ENCODE measurements at regions not wholly inside any gene's neighbourhood (a gene's known extent, or its start where the extent isn't known, plus 50 kb on each side); places are given as distances from the start of the nearest gene placed in this dataset.
"Not testable (repeated sequence)": the region's sequence is repeated elsewhere in the genome, so short reads cannot be mapped to it uniquely, and the experiment has no call there.

GRCh38 chr7:137107802-137108201, 235.7 kb downstream of the PTN start:
- H3K27me3 ChIP-seq (ENCODE audit: control insufficient read depth, insufficient read depth, low read length); H3K9me3 ChIP-seq (replicated peaks; ENCODE audit: low read length): not testable (repeated sequence)

GRCh38 chr7:137103526-137103925, 235.1 kb downstream of the CHRM2 start:
- H3K9ac ChIP-seq (ENCODE audit: low read depth, low read length); H3K4me3 ChIP-seq (ENCODE audit: low read length); H3K36me3 ChIP-seq (ENCODE audit: insufficient read depth, low read length); H3K4me1 ChIP-seq (ENCODE audit: control insufficient read depth, insufficient read depth, low read length); H3K9me3 ChIP-seq (replicated peaks; ENCODE audit: low read length); H3K27me3 ChIP-seq (ENCODE audit: control insufficient read depth, insufficient read depth, low read length); H3K4me2 ChIP-seq (ENCODE audit: low read length): not testable (repeated sequence)

More at GRCh38 chr7:137107802-137108201, 235.7 kb downstream of the PTN start:
- H3K4me1 ChIP-seq (ENCODE audit: control insufficient read depth, insufficient read depth, low read length); H3K4me3 ChIP-seq (ENCODE audit: low read length); H3K4me2 ChIP-seq (ENCODE audit: low read length); H3K36me3 ChIP-seq (ENCODE audit: insufficient read depth, low read length); H3K9ac ChIP-seq (ENCODE audit: low read depth, low read length): not testable (repeated sequence)

GRCh38 chr7:137097111-137097510, 228.7 kb downstream of the CHRM2 start:
- H3K9me3 ChIP-seq (replicated peaks; ENCODE audit: low read length) = no peaks in the 10 kb centered on the region
- no peaks in the 10 kb centered on the region for H3K4me1 ChIP-seq (ENCODE audit: control insufficient read depth, insufficient read depth, low read length)
- H3K27me3 ChIP-seq (ENCODE audit: control insufficient read depth, insufficient read depth, low read length) = no peaks in the 10 kb centered on the region
- no peak overlapping the region for H3K4me2 ChIP-seq (ENCODE audit: low read length)
- no peak overlapping the region for H3K9ac ChIP-seq (ENCODE audit: low read depth, low read length)
- no peak overlapping the region for H3K4me3 ChIP-seq (ENCODE audit: low read length)
- H3K36me3 ChIP-seq (ENCODE audit: insufficient read depth, low read length) = no peaks in the 10 kb centered on the region

- Histone ChIP-seq H3K9ac (ENCODE audit: low read depth, low read length) (no peak overlapping the region), H3K9me3 (replicated peaks; ENCODE audit: low read length) (no peaks in the 10 kb centered on the region), H3K4me3 (ENCODE audit: low read length) (no peak overlapping the region), H3K27me3 (ENCODE audit: control insufficient read depth, insufficient read depth, low read length) (no peaks in the 10 kb centered on the region), H3K4me2 (ENCODE audit: low read length) (no peak overlapping the region), H3K36me3 (ENCODE audit: insufficient read depth, low read length) (no peaks in the 10 kb centered on the region), H3K4me1 (ENCODE audit: control insufficient read depth, insufficient read depth, low read length) (no peaks in the 10 kb centered on the region)
These were observed 228.2 kb downstream of the CHRM2 start for GRCh38 chr7:137096607-137097006.

GRCh38 chr7:137093198-137093597, 224.7 kb downstream of the CHRM2 start:
- no peaks in the 10 kb centered on the region for H3K27me3 ChIP-seq (ENCODE audit: control insufficient read depth, insufficient read depth, low read length)
- H3K4me1 ChIP-seq (ENCODE audit: control insufficient read depth, insufficient read depth, low read length) = no peaks in the 10 kb centered on the region
- no peak overlapping the region for H3K4me3 ChIP-seq (ENCODE audit: low read length)
- no peaks in the 10 kb centered on the region for H3K36me3 ChIP-seq (ENCODE audit: insufficient read depth, low read length)
- no peaks in the 10 kb centered on the region for H3K9me3 ChIP-seq (replicated peaks; ENCODE audit: low read length)
- H3K4me2 ChIP-seq (ENCODE audit: low read length) = no peak overlapping the region
- no peak overlapping the region for H3K9ac ChIP-seq (ENCODE audit: low read depth, low read length)

GRCh38 chr7:137091396-137091795, 222.9 kb downstream of the CHRM2 start:
- no peaks in the 10 kb centered on the region for H3K9me3 ChIP-seq (replicated peaks; ENCODE audit: low read length)
- no peaks in the 10 kb centered on the region for H3K4me1 ChIP-seq (ENCODE audit: control insufficient read depth, insufficient read depth, low read length)
- H3K36me3 ChIP-seq (ENCODE audit: insufficient read depth, low read length) = no peaks in the 10 kb centered on the region
- no peaks in the 10 kb centered on the region for H3K27me3 ChIP-seq (ENCODE audit: control insufficient read depth, insufficient read depth, low read length)
- no peak overlapping the region for H3K4me2 ChIP-seq (ENCODE audit: low read length)
- no peak overlapping the region for H3K9ac ChIP-seq (ENCODE audit: low read depth, low read length)
- H3K4me3 ChIP-seq (ENCODE audit: low read length) = no peak overlapping the region

- Histone ChIP-seq H3K4me1 (ENCODE audit: control insufficient read depth, insufficient read depth, low read length) (no peaks in the 10 kb centered on the region), H3K4me3 (ENCODE audit: low read length) (no peak overlapping the region), H3K9me3 (replicated peaks; ENCODE audit: low read length) (no peaks in the 10 kb centered on the region), H3K9ac (ENCODE audit: low read depth, low read length) (no peak overlapping the region), H3K27me3 (ENCODE audit: control insufficient read depth, insufficient read depth, low read length) (no peaks in the 10 kb centered on the region), H3K4me2 (ENCODE audit: low read length) (no peak overlapping the region), H3K36me3 (ENCODE audit: insufficient read depth, low read length) (no peaks in the 10 kb centered on the region)
These were observed 218.4 kb downstream of the CHRM2 start for GRCh38 chr7:137086896-137087295.

GRCh38 chr7:137084607-137085380, 216.3 kb downstream of the CHRM2 start:
- no peaks in the 10 kb centered on the region for H3K9me3 ChIP-seq (replicated peaks; ENCODE audit: low read length)
- H3K36me3 ChIP-seq (ENCODE audit: insufficient read depth, low read length) = no peaks in the 10 kb centered on the region
- H3K9ac ChIP-seq (ENCODE audit: low read depth, low read length) = no peak overlapping the region
- H3K4me3 ChIP-seq (ENCODE audit: low read length) = no peak overlapping the region
- no peak overlapping the region for H3K4me2 ChIP-seq (ENCODE audit: low read length)
- H3K4me1 ChIP-seq (ENCODE audit: control insufficient read depth, insufficient read depth, low read length) = peaks cover 10% of the 10 kb centered on the region
- no peaks in the 10 kb centered on the region for H3K27me3 ChIP-seq (ENCODE audit: control insufficient read depth, insufficient read depth, low read length)

- no peaks in the 10 kb centered on the region for H3K9me3 ChIP-seq (replicated peaks; ENCODE audit: low read length)
- H3K9ac ChIP-seq (ENCODE audit: low read depth, low read length) = no peak overlapping the region
- H3K27me3 ChIP-seq (ENCODE audit: control insufficient read depth, insufficient read depth, low read length) = no peaks in the 10 kb centered on the region
- H3K4me2 ChIP-seq (ENCODE audit: low read length) = no peak overlapping the region
- H3K4me1 ChIP-seq (ENCODE audit: control insufficient read depth, insufficient read depth, low read length) = peaks cover 10% of the 10 kb centered on the region
- no peaks in the 10 kb centered on the region for H3K36me3 ChIP-seq (ENCODE audit: insufficient read depth, low read length)
- no peak overlapping the region for H3K4me3 ChIP-seq (ENCODE audit: low read length)
These were observed 213.9 kb downstream of the CHRM2 start for GRCh38 chr7:137082391-137082790.

GRCh38 chr7:137081321-137082093, 213.1 kb downstream of the CHRM2 start:
- Histone ChIP-seq H3K4me2 (ENCODE audit: low read length) (no peak overlapping the region), H3K4me1 (ENCODE audit: control insufficient read depth, insufficient read depth, low read length) (peaks cover 10% of the 10 kb centered on the region), H3K27me3 (ENCODE audit: control insufficient read depth, insufficient read depth, low read length) (no peaks in the 10 kb centered on the region), H3K9ac (ENCODE audit: low read depth, low read length) (no peak overlapping the region), H3K4me3 (ENCODE audit: low read length) (no peak overlapping the region), H3K9me3 (replicated peaks; ENCODE audit: low read length) (no peaks in the 10 kb centered on the region), H3K36me3 (ENCODE audit: insufficient read depth, low read length) (no peaks in the 10 kb centered on the region)

GRCh38 chr7:137080516-137081203, 212.2 kb downstream of the CHRM2 start:
- H3K9me3 ChIP-seq (replicated peaks; ENCODE audit: low read length) = no peaks in the 10 kb centered on the region
- H3K27me3 ChIP-seq (ENCODE audit: control insufficient read depth, insufficient read depth, low read length) = no peaks in the 10 kb centered on the region
- H3K4me2 ChIP-seq (ENCODE audit: low read length) = no peak overlapping the region
- H3K4me1 ChIP-seq (ENCODE audit: control insufficient read depth, insufficient read depth, low read length) = peaks cover 10% of the 10 kb centered on the region
- no peak overlapping the region for H3K9ac ChIP-seq (ENCODE audit: low read depth, low read length)
- no peaks in the 10 kb centered on the region for H3K36me3 ChIP-seq (ENCODE audit: insufficient read depth, low read length)
- no peak overlapping the region for H3K4me3 ChIP-seq (ENCODE audit: low read length)
